ENCODE measurements at regions not wholly inside any gene's neighbourhood (a gene's known extent, or its start where the extent isn't known, plus 50 kb on each side); places are given as distances from the start of the nearest gene placed in this dataset.

GRCh38 chr3:150357923-150358607 lies 50.0 kb upstream of the TSC22D2 start:
- Histone ChIP-seq H3K79me2 (ENCODE audit: insufficient read depth) (no peaks in the 10 kb centered on the region), H3K9me3 (ENCODE audit: low read depth) (no peaks in the 10 kb centered on the region), H3K9ac (no peak overlapping the region), H3K36me3 (ENCODE audit: low read depth) (no peaks in the 10 kb centered on the region), H3F3A (ENCODE audit: insufficient read depth) (no peaks in the 10 kb centered on the region), H3K4me2 (ENCODE audit: unreplicated experiment) (no peak overlapping the region), H3K9me2 (ENCODE audit: insufficient read depth) (no peaks in the 10 kb centered on the region), H3K4me3 (no peak overlapping the region), H3K4me1 (ENCODE audit: insufficient read depth) (peaks cover 10% of the 10 kb centered on the region), H3K27ac (no peak overlapping the region), H3K27me3 (replicated peaks; ENCODE audit: insufficient read depth) (no peaks in the 10 kb centered on the region), H4K20me1 (ENCODE audit: insufficient read depth) (no peaks in the 10 kb centered on the region), H2AFZ (no peak overlapping the region)
- no peak for TF ChIP-seq EZH2phosphoT487 (IDR thresholded peaks at IDR 0.05; ENCODE audit: insufficient read depth, low read depth)
- TF ChIP-seq EZH2 (IDR thresholded peaks at IDR 0.05; ENCODE audit: insufficient read depth, poor library complexity, severe bottlenecking): no peak
- in situ Hi-C loops (cut with MboI): no loop called here
- 91 to 94% methylated on average over 10 of the region's 10 CpGs for WGBS, 2 experiments (ENCODE audit: low coverage in 1 of 2, low lambda C conversion rate in 2 of 2, missing lambda C conversion rate in 2 of 2)
- DNase-seq: no peak

DNA sequence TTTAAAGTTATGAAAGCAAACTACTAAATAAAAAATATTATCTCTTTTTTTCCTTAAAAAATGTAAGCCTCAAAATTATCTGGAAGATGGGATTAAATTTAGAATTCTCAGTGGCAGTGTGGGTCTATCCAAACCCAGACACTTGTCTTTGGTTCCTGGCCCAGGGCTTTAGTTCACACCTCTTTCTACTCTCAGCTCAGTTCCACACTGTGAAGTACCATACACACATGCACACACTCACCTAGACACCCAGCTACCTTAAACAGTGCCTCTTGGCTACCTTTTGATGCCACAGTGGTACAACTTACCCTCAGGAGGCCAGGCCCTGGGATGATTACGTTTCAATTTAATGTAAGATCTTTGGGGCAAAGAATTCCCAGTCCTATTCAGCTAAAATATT lies 51.0 kb upstream of the TSC22D2 start:
- in situ Hi-C loops (cut with MboI): no loop called here
- DNase-seq: no peak
- Histone ChIP-seq H3K27ac (no peak overlapping the region), H4K20me1 (ENCODE audit: insufficient read depth) (no peaks in the 10 kb centered on the region), H3K4me2 (ENCODE audit: unreplicated experiment) (no peak overlapping the region), H2AFZ (no peak overlapping the region), H3K9me3 (ENCODE audit: low read depth) (no peaks in the 10 kb centered on the region), H3F3A (ENCODE audit: insufficient read depth) (peaks cover under 1% of the 10 kb centered on the region; the same call in 1 of the 2 replicates), H3K79me2 (ENCODE audit: insufficient read depth) (no peaks in the 10 kb centered on the region), H3K9me2 (ENCODE audit: insufficient read depth) (no peaks in the 10 kb centered on the region), H3K27me3 (replicated peaks; ENCODE audit: insufficient read depth) (no peaks in the 10 kb centered on the region), H3K36me3 (ENCODE audit: low read depth) (no peaks in the 10 kb centered on the region), H3K4me3 (no peak overlapping the region), H3K4me1 (ENCODE audit: insufficient read depth) (peaks cover 10% of the 10 kb centered on the region), H3K9ac (no peak overlapping the region)
- WGBS, 2 experiments (ENCODE audit: low coverage in 1 of 2, low lambda C conversion rate in 2 of 2, missing lambda C conversion rate in 2 of 2): 89 to 100% methylated on average over 1 of the region's 1 CpG
- no peak for TF ChIP-seq EZH2phosphoT487 (IDR thresholded peaks at IDR 0.05; ENCODE audit: insufficient read depth, low read depth)
- no peak for TF ChIP-seq EZH2 (IDR thresholded peaks at IDR 0.05; ENCODE audit: insufficient read depth, poor library complexity, severe bottlenecking)

DNA sequence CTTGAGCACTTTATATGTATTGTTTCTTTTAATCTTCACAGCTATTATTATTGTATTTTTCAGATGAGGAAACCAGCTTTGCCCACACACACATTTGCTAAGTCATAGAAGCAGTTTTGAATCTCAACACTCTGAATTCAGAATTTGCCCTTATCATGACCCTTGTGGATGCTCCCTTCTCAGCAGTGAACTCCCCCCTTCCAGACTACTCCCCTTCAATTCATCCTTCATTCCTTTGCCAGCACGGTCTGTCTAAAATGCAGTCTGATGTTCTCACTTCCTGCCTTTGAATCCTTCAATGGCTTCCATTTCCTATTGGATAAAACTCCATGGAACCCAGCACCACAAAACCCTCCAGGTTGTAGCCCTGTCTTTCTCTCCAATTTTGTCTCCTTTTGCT lies 52.5 kb upstream of the TSC22D2 start:
- Histone ChIP-seq H3K27ac (no peak overlapping the region), H3K79me2 (ENCODE audit: insufficient read depth) (no peaks in the 10 kb centered on the region), H3K27me3 (replicated peaks; ENCODE audit: insufficient read depth) (no peaks in the 10 kb centered on the region), H3K9me3 (ENCODE audit: low read depth) (no peaks in the 10 kb centered on the region), H2AFZ (no peak overlapping the region), H3K4me3 (no peak overlapping the region), H3K36me3 (ENCODE audit: low read depth) (no peaks in the 10 kb centered on the region), H3K9me2 (ENCODE audit: insufficient read depth) (no peaks in the 10 kb centered on the region), H3K9ac (no peak overlapping the region), H4K20me1 (ENCODE audit: insufficient read depth) (no peaks in the 10 kb centered on the region), H3K4me1 (ENCODE audit: insufficient read depth) (peaks cover 10% of the 10 kb centered on the region), H3K4me2 (ENCODE audit: unreplicated experiment) (no peak overlapping the region), H3F3A (ENCODE audit: insufficient read depth) (peaks cover 6% of the 10 kb centered on the region; the same call in 1 of the 2 replicates)
- TF ChIP-seq EZH2phosphoT487 (IDR thresholded peaks at IDR 0.05; ENCODE audit: insufficient read depth, low read depth): no peak
- TF ChIP-seq EZH2 (IDR thresholded peaks at IDR 0.05; ENCODE audit: insufficient read depth, poor library complexity, severe bottlenecking): no peak
- no peak for DNase-seq
- WGBS, 2 experiments (ENCODE audit: low coverage in 1 of 2, low lambda C conversion rate in 2 of 2, missing lambda C conversion rate in 2 of 2): 86 to 90% methylated on average over 1 of the region's 1 CpG
- in situ Hi-C loops (cut with MboI): no loop called here

DNA sequence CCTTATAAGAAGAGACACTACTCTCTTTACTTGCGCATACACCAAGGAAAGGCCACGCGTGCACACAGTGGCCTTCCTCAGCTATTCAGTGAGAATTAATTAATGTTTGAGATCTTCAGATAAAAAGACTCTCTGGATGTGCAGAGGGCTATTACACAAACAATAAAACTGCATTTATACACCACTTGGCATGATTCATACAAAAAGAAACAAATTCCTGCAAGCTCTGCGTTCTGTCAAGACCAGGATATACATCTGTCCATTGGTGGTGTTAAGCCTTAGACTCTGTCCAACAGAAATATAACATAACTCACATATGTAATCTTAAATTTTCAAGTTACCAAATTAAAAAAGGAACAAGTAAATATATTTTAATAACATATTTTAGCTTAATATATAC lies 55.2 kb upstream of the TSC22D2 start:
- DNase-seq: no peak
- Histone ChIP-seq H3K79me2 (ENCODE audit: insufficient read depth) (no peaks in the 10 kb centered on the region), H3K27ac (no peak overlapping the region), H3K36me3 (ENCODE audit: low read depth) (no peaks in the 10 kb centered on the region), H3F3A (ENCODE audit: insufficient read depth) (peaks cover 19% of the 10 kb centered on the region), H4K20me1 (ENCODE audit: insufficient read depth) (no peaks in the 10 kb centered on the region), H3K4me2 (ENCODE audit: unreplicated experiment) (no peak overlapping the region), H3K9me2 (ENCODE audit: insufficient read depth) (no peaks in the 10 kb centered on the region), H2AFZ (no peak overlapping the region), H3K9ac (no peak overlapping the region), H3K4me3 (no peak overlapping the region), H3K4me1 (ENCODE audit: insufficient read depth) (peaks cover 22% of the 10 kb centered on the region), H3K9me3 (ENCODE audit: low read depth) (no peaks in the 10 kb centered on the region), H3K27me3 (replicated peaks; ENCODE audit: insufficient read depth) (no peaks in the 10 kb centered on the region)
- WGBS, 2 experiments (ENCODE audit: low coverage in 1 of 2, low lambda C conversion rate in 2 of 2, missing lambda C conversion rate in 2 of 2): 98 to 100% methylated on average over 4 of the region's 4 CpGs
- in situ Hi-C loops (cut with MboI): no loop called here
- TF ChIP-seq EZH2 (IDR thresholded peaks at IDR 0.05; ENCODE audit: insufficient read depth, poor library complexity, severe bottlenecking): no peak
- TF ChIP-seq EZH2phosphoT487 (IDR thresholded peaks at IDR 0.05; ENCODE audit: insufficient read depth, low read depth): no peak
